ENCODE measurements at regions not wholly inside any gene's neighbourhood (a gene's known extent, or its start where the extent isn't known, plus 50 kb on each side); places are given as distances from the start of the nearest gene placed in this dataset.

GRCh38 chrX:39158801-39159657 lies 357.8 kb downstream of the MID1IP1 start:
- FAIRE-seq: no peak
- in situ Hi-C loops (cut with MboI) (no loop called here), intact Hi-C loops (cut with micrococcal nuclease) (no loop called here)
- Histone ChIP-seq H4K20me1 (replicated peaks; ENCODE audit: control insufficient read depth, insufficient read depth, low read length) (no peaks in the 10 kb centered on the region), H3K9ac (ENCODE audit: insufficient read depth in 1 of 2, low read depth in 2 of 2, low read length in 2 of 2) (no peak overlapping the region), H3K9me1 (ENCODE audit: control insufficient read depth, insufficient read depth, low read length) (no peaks in the 10 kb centered on the region), H3K9me3 (replicated peaks; ENCODE audit: control insufficient read depth, insufficient read depth, low read depth, low read length) (no peaks in the 10 kb centered on the region), H3K79me2 (ENCODE audit: control insufficient read depth, insufficient read depth, low read length) (no peaks in the 10 kb centered on the region), H3K27me3 (ENCODE audit: control insufficient read depth in 2 of 2, insufficient read depth in 2 of 2, low read length in 2 of 2) (peaks cover 0 to 5% of the 10 kb centered on the region in 2 experiments; a peak in 2 of 5 replicates), H3K4me1 (replicated peaks in 1 of 2; ENCODE audit: control insufficient read depth in 2 of 2, insufficient read depth in 2 of 2, low read length in 2 of 2) (0 out of 5 replicates have a peak, but pooled peaks cover 0 to 4% of the 10 kb centered on the region in 2 experiments), H2AFZ (ENCODE audit: low read depth, low read length) (no peak overlapping the region), H3K36me3 (ENCODE audit: control insufficient read depth, insufficient read depth, low read length) (no peaks in the 10 kb centered on the region), H3K4me2 (ENCODE audit: insufficient read depth, low read length) (no peak overlapping the region), H3K4me3 (no peak overlapping the region), H3K27ac (ENCODE audit: extremely low read depth, low read depth, low read length) (no peak overlapping the region)
- ATAC-seq: no peak
- DNase-seq (ENCODE audit: extremely low read depth in 1 of 4, low spot score in 3 of 4): peak in 1 of 4 experiments; percentile 14
- ChIA-PET CTCF (ENCODE audit: low intra/inter-chr PET ratio) (no interaction called here), POLR2A (interaction anchor here (1.2 kb wide), 1 partner anchor 10 kb away, joined by 3 read pairs; no protein-coding TSS in a partner anchor)
- no TSS peak for BruUV-seq (replicated peaks)
- WGBS (ENCODE audit: insufficient coverage, low coverage, missing lambda C conversion rate): 1% methylated on average over 9 of the region's 11 CpGs
- TF ChIP-seq SMARCA4 (IDR thresholded peaks at IDR 0.05): 0 out of 2 replicates have a peak, but pooled peaks have one; percentile 17
- TF ChIP-seq FOSL1 (tag; conservative IDR thresholded peaks at IDR 0.05): peak; percentile 84
- TF ChIP-seq ZNF23 (CRISPR knock-in tag; IDR thresholded peaks at IDR 0.05): no peak
- TF ChIP-seq ZNF431 (CRISPR knock-in tag; IDR thresholded peaks at IDR 0.05): peak; percentile 34; the same call in 1 of the 2 replicates
- TF ChIP-seq JUND (IDR thresholded peaks at IDR 0.05; ENCODE audit: borderline replicate concordance, low read depth, low read length): 0 out of 2 replicates have a peak, but pooled peaks have one; percentile 10
- TF ChIP-seq JUND (tag; IDR thresholded peaks at IDR 0.05; ENCODE audit: borderline replicate concordance, low read depth, low read length): peak; percentile 27; the same call in 1 of the 3 replicates
- no peak for TF ChIP-seq RBFOX2 (IDR thresholded peaks at IDR 0.05; ENCODE audit: low read depth, low read length)
- TF ChIP-seq ZNF384 (IDR thresholded peaks at IDR 0.05; ENCODE audit: low read depth, low read length): no peak
- no peak for TF ChIP-seq ATF2 (CRISPR knock-in tag; IDR thresholded peaks at IDR 0.05)
- no peak for TF ChIP-seq HNRNPH1 (optimal IDR thresholded peaks at IDR 0.05; ENCODE audit: low read depth, low read length)
- TF ChIP-seq, protein P1, sequence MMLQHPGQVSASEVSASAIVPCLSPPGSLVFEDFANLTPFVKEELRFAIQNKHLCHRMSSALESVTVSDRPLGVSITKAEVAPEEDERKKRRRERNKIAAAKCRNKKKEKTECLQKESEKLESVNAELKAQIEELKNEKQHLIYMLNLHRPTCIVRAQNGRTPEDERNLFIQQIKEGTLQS (IDR thresholded peaks at IDR 0.05): peak; percentile 28; the same call in 1 of the 2 replicates
- TF ChIP-seq, protein P1 (CRISPR knock-in tag; conservative IDR thresholded peaks at IDR 0.05): no peak
- no peak for TF ChIP-seq GTF3C2 (IDR thresholded peaks at IDR 0.05; ENCODE audit: borderline replicate concordance, extremely low read depth, insufficient read length)
- TF ChIP-seq ARID1B (IDR thresholded peaks at IDR 0.05): 0 out of 2 replicates have a peak, but pooled peaks have one; percentile 33
